GM21717 (cell line): ENCODE measurements at regions not wholly inside any gene's neighbourhood (a gene's known extent, or its start where the extent isn't known, plus 50 kb on each side); places are given as distances from the start of the nearest gene placed in this dataset.
"Not testable (repeated sequence)": the region's sequence is repeated elsewhere in the genome, so short reads cannot be mapped to it uniquely, and the experiment has no call there.

Source experiments
- ATAC-seq: cut with Tn5 transposase; IDR thresholded peaks from one replicate; pipeline ENCODE4 v1.9.1; 2021; ENCODE audit warnings: mild to moderate bottlenecking, moderate library complexity; ENCODE audit not compliant: unreplicated experiment

DNA sequence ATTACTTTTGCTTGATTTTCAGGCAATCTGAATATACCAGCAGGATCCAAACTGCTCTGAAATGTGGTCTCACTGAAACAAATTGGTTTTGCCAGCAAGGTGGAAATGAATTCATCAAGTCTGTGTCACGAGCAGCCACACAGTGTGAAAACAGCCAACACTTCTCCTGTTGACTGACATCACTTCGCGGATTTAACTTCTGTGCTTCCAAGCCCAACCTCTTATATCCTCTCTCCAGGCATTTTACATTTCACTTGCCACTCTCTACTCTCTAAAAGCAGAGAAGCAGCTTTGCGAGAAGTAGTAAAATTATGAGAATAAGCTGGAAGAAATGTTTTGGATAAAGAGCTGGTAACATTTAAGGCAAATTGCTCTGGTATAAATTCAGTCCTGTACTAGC lies 106.1 kb upstream of the FRG1 start:
- no peak for ATAC-seq

DNA sequence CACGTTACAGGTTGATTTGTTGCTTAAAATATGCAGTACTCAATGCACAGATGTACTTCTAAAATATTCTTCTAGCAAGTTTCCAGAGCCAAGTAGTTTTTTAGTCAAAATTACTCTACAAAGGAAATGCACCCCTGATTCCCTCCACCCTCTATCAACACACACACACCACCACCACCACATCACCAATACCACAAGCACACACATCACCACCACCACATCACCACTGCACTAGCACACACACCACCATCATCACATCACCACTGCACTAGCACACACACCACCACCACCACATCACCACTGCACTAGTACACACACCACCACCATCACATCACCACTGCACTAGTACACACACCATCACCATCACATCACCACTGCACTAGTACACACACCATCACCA lies 105.2 kb upstream of the FRG1 start:
- ATAC-seq = no peak

DNA sequence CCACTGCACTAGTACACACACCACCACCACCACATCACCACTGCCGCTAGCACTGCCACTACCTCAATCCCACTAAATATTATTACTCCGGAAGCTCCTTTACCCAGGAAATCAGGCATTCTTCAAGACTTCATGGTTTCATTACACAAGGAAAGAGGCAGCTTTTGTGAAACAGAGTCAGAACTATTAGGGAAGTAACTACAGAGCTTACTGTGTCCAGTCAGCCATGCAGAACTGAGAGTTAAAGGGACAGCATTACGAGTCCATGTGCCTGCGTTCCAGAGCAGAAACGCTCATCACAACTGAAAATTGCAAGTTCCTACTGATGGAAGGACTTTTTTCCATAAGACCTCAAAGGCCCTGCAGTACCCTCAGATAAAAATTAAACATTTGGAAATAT lies 103.2 kb upstream of the FRG1 start:
- ATAC-seq = no peak

DNA sequence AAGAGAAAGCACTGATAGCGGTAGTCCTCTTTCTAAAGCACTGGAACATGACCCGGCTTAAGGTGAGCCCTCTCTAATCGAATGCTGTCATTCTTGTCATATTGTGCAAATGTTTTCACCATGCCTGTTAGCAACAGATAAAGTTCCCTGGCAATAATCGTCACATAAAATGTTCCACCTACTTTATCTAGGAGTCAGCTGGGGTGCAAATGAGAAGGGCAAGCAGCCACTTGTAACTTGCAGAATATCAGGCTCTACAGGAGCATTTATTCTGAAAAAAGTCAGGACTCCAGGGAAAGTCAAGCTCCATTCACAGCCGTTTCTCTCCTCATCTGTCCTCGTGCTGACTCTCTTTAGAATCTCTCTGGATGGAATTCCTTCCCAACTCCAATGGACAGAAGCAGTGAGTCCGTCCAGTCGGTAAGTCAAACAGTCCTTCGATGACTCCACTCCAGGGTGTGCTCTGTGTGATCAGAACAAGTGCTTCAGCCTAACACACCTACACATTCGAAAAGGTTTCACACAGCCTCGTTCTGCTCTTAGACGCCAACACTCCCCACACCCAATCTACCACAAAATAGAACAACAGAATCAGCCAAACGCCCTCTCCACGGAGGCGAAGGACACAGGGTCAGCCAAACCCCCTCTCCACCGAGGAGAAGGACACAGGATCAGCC lies 101.7 kb upstream of the FRG1 start:
- no peak for ATAC-seq

DNA sequence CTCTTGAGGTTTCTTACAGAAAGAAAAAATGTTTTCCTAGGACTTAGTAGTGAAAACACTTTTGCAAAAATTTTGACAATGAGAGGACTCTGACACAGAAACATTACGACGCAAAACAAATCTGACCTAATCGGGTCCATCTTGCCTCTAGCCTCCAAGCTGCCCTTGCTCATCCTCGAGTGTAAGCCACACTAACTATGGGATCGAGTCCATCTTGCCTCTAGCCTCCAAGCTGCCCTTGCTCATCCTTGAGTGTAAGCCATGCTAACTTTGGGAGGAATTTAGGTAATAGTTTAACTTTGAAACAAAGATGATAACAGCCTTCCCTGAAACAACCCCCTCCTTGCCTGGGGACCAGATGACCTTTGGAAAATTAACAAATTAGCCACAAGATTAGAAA lies 100.3 kb upstream of the FRG1 start:
- no peak for ATAC-seq

DNA sequence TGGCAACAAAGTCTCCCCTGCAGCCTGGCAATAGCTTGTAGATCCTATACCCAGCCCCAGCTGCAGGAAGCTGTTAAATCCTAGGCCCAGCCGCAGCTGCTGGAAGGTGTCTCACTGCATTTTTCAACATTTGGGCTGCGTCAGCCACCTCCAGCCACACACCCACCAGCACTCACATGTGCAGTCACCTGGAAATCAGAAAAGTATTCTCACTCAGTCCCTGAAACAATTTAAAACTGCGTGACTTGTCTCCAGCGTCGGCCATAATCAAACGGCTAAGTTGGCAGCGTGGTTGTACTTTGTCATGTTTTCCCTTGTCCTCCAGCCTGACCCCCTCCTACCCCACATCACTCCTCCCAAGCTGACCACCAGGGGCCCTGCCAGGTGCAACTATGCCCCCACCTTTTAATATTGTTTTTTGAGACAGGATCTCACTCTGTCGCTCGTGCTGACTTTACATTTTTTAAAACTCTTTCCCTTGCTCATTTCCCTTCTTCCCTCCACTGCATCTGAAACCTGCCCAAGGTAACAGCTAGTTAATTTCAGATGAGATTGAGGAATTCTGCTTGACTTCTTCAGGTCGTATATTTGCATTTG lies 97.2 kb upstream of the FRG1 start:
- no peak for ATAC-seq

DNA sequence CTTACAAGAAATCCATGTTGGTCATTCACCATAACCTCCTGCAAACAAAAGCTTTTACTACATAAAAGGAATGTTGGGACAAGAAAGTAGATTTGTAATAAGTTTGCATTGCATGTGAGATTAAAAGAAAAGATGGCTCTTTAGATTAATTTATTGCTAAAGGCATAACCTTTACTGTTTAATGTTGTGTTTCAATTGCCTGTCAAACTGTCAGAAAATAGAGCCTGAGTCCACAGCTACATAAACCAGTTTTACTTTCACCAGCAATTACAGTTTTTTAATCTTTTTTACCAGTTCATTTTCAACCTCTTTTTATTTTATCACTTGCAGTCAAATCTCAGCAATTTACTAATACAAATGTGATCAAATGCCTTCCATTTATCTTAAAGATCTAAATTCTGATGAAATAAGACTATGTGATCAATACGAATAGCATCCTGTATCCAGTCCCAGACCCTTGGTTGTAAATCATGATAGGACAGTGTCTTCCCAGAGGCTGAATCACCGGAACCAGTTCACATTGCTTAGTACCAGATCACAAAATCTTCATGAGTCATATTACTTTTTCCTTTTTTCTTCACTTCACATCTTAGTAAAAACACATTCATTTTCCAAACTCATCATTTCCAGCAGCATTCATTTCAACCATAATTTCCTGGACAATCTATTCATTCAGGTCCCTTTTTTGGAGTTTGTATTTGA lies 95.4 kb upstream of the FRG1 start:
- no peak for ATAC-seq

DNA sequence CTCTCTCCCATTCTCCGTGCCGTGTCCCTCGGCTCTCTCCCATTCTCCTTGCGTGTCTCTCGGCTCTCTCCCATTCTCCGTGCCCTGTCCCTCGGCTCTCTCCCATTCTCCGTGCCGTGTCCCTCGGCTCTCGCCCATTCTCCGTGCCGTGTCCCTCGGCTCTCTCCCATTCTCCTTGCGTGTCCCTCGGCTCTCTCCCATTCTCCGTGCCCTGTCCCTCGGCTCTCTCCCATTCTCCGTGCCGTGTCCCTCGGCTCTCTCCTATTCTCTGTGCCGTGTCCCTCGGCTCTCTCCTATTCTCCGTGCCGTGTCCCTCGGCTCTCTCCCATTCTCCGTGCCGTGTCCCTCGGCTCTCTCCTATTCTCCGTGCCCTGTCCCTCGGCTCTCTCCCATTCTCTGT lies 94.6 kb upstream of the FRG1 start:
- not testable (repeated sequence) for ATAC-seq

DNA sequence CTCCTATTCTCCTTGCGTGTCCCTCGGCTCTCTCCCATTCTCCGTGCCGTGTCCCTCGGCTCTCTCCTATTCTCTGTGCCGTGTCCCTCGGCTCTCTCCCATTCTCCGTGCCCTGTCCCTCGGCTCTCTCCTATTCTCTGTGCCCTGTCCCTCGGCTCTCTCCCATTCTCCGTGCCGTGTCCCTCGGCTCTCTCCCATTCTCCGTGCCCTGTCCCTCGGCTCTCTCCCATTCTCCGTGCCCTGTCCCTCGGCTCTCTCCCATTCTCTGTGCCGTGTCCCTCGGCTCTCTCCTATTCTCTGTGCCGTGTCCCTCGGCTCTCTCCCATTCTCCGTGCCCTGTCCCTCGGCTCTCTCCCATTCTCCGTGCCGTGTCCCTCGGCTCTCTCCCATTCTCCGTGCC lies 94.1 kb upstream of the FRG1 start:
- not testable (repeated sequence) for ATAC-seq

DNA sequence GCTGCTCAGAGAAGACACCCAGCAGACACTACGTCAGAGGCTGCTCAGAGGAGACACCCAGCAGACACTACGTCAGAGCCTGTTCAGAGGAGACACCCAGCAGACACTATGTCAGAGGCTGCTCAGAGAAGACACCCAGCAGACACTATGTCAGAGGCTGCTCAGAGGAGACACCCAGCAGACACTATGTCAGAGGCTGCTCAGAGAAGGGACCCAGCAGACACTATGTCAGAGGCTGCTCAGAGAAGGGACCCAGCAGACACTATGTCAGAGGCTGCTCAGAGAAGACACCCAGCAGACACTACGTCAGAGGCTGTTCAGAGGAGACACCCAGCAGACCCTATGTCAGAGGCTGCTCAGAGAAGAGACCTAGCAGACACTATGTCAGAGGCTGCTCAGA lies 92.0 kb upstream of the FRG1 start:
- not testable (repeated sequence) for ATAC-seq

DNA sequence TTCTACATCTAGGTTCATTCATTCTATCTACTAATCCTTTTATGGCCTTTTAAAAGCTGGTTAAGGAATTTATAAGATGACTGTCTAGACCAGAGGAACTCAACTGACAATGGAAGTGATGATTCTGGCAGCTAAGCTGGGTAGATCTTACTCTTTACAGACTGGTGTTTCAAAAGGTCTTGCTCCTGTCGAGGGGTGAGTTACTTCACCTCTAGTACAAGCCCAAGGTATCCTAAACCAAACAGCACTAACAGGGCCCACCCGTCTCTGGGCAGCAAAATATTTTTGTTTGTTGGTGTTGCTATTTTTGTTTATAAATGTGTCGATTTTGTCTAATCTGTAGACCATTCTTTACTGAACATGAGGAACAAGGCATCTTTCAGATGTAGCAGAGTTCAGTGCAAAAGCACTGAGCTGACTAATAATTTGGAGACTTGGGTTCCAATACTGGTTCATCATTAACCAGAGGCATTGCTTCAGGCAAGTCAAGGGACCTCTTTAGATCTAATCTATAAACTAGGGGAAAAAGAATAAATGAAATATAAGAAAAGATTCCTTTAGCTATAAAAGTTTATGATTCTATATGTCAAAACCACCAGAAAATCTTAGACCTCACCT lies 90.3 kb upstream of the FRG1 start:
- ATAC-seq = no peak

DNA sequence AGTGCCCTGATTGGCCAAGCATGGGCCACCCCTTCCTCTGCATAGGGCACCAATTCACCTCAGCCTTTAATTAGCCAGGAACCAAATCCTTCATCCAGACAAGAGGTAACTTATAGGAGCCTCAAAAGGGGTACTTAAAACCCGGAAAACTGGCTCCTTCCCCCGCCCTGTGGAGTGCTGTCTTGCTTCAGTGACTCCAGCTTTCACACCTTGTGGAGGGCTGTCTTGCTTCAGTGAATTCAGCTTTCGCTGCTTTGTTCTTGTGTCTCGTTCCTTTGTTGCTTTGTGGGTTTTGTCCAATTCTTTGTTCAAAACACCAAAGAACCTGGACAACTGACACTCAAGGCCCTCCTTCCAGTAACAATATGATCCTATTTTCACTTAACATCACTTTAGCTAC lies 82.2 kb upstream of the FRG1 start:
- peak; percentile 78 for ATAC-seq

DNA sequence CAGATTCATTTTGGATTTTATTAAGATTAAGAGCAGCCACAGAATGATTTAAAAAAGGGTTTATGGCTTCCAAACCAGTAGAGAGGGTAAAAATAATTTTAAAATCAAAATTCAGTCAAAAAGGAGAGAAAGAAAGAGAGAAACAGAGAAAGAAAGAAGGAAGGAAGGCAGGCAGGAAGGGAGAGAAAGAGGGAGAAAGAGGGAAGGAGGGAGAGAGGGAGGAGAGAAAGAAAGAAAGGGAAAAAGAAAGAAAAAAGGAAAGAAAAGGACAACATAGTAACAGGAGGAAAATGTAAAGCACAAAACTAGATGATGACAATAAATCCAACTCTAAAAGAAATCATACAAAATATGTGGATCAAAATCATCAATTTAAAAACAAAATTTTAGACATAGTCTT lies 79.6 kb upstream of the FRG1 start:
- no peak for ATAC-seq

DNA sequence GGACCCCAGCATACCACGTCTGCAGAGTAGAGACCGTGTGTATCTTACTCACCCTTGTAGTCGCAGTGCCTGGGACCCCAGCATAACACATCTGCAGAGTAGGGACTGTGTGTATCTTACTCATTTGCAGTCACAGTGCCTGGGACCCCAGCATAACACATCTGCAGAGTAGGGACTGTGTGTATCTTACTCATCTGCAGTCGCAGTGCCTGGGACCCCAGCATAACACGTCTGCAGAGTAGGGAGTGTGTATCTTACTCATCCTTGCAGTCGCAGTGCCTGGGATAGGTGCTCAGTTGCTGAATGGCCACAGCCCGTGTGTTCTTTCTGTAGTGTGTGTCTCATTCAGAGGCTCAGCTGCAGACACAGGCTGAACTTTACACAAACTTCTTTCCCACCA lies 71.4 kb upstream of the FRG1 start:
- ATAC-seq = no peak

DNA sequence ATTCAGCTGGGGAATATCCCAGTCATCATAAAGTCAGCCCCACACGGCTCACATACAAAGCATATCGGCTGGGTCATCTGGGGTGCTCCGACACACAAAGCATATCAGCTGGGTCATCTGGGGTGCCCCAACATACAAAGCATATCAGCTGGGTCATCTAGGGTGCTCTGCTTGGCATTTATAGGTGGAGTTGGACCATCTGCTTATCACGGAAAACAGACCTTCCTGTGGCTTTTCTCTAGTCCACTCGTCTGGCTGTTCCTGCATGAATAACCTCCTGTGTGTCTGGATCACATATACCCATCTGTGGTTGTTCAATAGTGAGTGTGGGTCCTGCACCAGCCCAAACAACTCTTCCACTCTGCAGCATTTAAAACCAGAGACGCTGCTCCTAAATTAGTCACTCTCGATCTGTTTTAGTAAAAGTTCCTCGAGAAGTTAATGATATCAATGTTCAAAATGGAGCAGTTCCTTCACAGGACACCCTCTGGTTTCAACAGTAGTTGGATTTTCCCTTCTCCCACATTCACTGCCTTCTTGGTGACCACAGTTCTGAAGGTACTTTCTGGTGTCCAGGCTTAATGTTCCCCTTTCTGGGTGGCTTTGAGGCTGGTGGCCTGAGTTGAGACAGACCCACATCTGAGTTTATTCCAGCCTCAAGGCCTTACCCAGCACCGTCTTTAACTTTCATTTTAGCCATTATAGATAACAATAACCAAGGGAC lies 70.0 kb upstream of the FRG1 start:
- no peak for ATAC-seq

DNA sequence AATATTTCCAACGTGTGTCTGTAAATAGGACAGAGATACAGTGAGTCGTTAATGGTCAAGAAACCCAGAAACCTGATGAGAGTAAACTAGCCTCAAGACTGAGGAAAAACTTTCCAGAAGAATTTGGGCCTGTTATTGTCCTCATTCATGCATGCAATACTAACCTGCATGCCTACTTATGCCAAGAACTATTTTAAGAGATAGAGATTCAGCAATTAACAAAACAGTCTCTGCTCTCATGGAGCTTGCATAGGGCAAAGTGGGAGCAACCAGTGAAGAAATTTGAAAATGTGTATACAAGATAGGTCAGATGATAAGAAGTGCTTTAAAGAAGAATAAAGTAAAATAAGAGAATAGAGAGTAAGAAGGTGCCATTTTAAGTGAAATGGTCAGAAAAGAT lies 66.1 kb upstream of the FRG1 start:
- no peak for ATAC-seq

DNA sequence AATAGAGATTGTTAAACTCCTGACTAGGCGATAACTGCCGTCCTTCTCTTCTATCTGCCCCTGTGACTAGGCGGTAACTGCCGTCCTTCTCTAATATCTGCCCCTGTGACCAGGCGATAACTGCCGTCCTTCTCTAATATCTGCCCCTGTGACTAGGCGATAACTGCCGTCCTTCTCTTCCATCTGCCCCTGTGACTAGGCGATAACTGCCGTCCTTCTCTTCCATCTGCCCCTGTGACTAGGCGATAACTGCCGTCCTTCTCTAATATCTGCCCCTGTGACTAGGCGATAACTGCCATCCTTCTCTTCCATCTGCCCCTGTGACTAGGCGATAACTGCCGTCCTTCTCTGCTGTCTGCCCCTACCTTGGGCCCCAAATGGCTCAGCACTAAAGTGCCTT lies 59.5 kb upstream of the FRG1 start:
- ATAC-seq = not testable (repeated sequence)

DNA sequence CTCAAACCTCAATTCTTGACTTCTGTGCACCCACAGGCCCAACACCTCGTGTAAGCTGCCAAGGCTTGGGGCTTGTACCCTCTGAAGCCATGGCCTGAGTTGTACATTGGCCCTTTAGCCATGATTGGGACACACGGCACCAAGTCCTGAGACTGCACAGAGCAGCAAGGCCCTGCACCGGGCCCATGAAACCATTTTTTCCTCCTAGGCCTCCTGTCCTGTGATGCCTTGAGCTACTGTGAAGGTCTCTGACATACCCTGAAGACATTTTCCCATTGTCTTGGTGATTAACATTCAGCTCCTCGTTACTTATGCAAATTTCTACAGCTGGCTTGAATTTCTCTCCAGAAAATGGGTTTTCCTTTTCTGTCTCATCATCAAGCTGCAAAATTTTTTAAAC lies 52.3 kb upstream of the FRG1 start:
- ATAC-seq = not testable (repeated sequence)
